ENCODE measurements at regions not wholly inside any gene's neighbourhood (a gene's known extent, or its start where the extent isn't known, plus 50 kb on each side); places are given as distances from the start of the nearest gene placed in this dataset.

DNA sequence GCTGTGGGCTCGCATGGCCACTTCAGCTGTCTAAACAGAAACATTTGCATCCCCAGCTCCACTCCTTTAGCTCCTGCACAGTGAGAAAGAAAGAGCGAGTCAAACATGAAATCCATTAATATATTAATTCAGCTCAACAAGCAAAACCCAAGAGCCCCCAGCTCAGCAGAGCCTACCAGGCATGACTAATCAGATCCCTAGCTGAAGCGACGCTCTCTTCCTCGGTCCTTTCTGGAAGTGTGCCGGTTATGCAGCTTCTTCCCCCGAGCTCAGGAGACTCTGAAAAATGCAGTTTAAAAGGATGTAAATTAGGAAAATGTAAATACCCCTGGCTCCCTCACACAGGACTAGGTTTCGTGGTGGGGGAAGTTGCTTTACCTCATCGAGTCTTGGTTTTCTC is 221.5 kb downstream of the ANKRD30B start:
- TF ChIP-seq, protein P1, sequence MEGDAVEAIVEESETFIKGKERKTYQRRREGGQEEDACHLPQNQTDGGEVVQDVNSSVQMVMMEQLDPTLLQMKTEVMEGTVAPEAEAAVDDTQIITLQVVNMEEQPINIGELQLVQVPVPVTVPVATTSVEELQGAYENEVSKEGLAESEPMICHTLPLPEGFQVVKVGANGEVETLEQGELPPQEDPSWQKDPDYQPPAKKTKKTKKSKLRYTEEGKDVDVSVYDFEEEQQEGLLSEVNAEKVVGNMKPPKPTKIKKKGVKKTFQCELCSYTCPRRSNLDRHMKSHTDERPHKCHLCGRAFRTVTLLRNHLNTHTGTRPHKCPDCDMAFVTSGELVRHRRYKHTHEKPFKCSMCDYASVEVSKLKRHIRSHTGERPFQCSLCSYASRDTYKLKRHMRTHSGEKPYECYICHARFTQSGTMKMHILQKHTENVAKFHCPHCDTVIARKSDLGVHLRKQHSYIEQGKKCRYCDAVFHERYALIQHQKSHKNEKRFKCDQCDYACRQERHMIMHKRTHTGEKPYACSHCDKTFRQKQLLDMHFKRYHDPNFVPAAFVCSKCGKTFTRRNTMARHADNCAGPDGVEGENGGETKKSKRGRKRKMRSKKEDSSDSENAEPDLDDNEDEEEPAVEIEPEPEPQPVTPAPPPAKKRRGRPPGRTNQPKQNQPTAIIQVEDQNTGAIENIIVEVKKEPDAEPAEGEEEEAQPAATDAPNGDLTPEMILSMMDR (IDR thresholded peaks at IDR 0.05): no peak
- no peak for TF ChIP-seq POLR2A (IDR thresholded peaks at IDR 0.05)

Data from Peyer's patch (tissue), 4 donors.